ENCODE measurements at regions not wholly inside any gene's neighbourhood (a gene's known extent, or its start where the extent isn't known, plus 50 kb on each side); places are given as distances from the start of the nearest gene placed in this dataset.

DNA sequence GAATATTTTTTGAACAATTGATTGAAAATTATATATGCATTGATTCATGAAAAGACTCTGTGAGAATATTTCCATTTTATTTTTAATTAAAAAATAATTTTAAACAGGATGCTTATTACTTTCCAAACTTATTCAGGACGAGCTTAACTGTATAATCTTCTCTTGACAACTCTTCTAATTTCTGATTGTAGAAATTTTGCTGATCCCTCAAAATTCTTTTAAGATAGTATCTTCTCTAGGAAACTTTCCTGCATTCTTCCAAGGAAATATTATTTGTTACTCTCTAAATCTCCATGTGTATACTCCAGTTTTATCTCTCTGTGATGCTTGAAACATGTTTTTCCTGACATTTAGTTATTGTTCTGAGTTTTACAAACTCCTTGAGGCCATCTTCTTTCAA, 197.2 kb downstream of the BCHE start:
- TF ChIP-seq, protein P1, sequence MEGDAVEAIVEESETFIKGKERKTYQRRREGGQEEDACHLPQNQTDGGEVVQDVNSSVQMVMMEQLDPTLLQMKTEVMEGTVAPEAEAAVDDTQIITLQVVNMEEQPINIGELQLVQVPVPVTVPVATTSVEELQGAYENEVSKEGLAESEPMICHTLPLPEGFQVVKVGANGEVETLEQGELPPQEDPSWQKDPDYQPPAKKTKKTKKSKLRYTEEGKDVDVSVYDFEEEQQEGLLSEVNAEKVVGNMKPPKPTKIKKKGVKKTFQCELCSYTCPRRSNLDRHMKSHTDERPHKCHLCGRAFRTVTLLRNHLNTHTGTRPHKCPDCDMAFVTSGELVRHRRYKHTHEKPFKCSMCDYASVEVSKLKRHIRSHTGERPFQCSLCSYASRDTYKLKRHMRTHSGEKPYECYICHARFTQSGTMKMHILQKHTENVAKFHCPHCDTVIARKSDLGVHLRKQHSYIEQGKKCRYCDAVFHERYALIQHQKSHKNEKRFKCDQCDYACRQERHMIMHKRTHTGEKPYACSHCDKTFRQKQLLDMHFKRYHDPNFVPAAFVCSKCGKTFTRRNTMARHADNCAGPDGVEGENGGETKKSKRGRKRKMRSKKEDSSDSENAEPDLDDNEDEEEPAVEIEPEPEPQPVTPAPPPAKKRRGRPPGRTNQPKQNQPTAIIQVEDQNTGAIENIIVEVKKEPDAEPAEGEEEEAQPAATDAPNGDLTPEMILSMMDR (conservative IDR thresholded peaks at IDR 0.05; ENCODE audit: low read depth, low read length): no peak
- TF ChIP-seq POLR2A (IDR thresholded peaks at IDR 0.05; ENCODE audit: low read depth, low read length) (no peak), RCOR1 (IDR thresholded peaks at IDR 0.05; ENCODE audit: insufficient replicate concordance, low read length) (no peak), RFX5 (IDR thresholded peaks at IDR 0.05; ENCODE audit: low read depth, low read length) (no peak), RAD21 (IDR thresholded peaks at IDR 0.05; ENCODE audit: low read length) (no peak), SMC3 (IDR thresholded peaks at IDR 0.05; ENCODE audit: low read depth, low read length) (no peak), MAFK (IDR thresholded peaks at IDR 0.05; ENCODE audit: low read depth, low read length) (0 out of 2 replicates have a peak, but pooled peaks have one; percentile 21), FOS (IDR thresholded peaks at IDR 0.05; ENCODE audit: low read depth, low read length) (no peak), CEBPB (IDR thresholded peaks at IDR 0.05; ENCODE audit: low read depth, low read length) (no peak), MXI1 (IDR thresholded peaks at IDR 0.05; ENCODE audit: borderline replicate concordance, low read depth, low read length) (no peak), BHLHE40 (IDR thresholded peaks at IDR 0.05; ENCODE audit: low read depth, low read length) (no peak)
- TF ChIP-seq, protein P2, sequence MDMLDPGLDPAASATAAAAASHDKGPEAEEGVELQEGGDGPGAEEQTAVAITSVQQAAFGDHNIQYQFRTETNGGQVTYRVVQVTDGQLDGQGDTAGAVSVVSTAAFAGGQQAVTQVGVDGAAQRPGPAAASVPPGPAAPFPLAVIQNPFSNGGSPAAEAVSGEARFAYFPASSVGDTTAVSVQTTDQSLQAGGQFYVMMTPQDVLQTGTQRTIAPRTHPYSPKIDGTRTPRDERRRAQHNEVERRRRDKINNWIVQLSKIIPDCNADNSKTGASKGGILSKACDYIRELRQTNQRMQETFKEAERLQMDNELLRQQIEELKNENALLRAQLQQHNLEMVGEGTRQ (IDR thresholded peaks at IDR 0.05; ENCODE audit: low read depth, low read length): no peak
- TF ChIP-seq, protein P3, sequence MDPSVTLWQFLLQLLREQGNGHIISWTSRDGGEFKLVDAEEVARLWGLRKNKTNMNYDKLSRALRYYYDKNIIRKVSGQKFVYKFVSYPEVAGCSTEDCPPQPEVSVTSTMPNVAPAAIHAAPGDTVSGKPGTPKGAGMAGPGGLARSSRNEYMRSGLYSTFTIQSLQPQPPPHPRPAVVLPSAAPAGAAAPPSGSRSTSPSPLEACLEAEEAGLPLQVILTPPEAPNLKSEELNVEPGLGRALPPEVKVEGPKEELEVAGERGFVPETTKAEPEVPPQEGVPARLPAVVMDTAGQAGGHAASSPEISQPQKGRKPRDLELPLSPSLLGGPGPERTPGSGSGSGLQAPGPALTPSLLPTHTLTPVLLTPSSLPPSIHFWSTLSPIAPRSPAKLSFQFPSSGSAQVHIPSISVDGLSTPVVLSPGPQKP (IDR thresholded peaks at IDR 0.05; ENCODE audit: borderline replicate concordance, low read depth, low read length): no peak

All from IMR-90 (cell line).